ENCODE measurements at regions not wholly inside any gene's neighbourhood (a gene's known extent, or its start where the extent isn't known, plus 50 kb on each side); places are given as distances from the start of the nearest gene placed in this dataset.
A peak's percentile ranks its signal among the peaks of the same experiment; 100 is the strongest.

DNA sequence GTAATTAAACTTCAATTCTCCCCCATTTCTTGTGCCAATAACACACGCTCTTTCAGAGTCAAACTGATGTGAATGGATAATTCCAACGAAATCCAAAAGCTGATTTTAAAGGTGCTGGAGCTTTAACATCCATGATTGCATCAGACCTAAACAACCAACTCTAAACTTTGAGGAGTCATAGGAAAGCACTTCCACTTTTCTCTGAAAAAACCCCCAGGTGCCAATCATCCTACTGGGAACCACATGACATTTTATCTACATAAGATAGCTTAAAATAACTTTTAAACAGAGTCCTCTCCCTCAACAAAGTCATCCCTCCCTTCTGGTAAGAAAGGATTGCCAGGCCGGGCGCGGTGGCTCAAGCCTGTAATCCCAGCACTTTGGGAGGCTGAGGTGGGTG lies 167.7 kb upstream of the PDE10A start:
- Histone ChIP-seq H3K9me3 (ENCODE audit: control insufficient read depth, insufficient read depth, low read length) (no peaks in the 10 kb centered on the region), H2AK5ac (ENCODE audit: low read depth, low read length) (no peak overlapping the region), H3K79me1 (ENCODE audit: low read depth in 1 of 2, low read length in 2 of 2) (no peaks in the 10 kb centered on the region), H4K5ac (ENCODE audit: low read depth, low read length) (no peak overlapping the region), H3K56ac (ENCODE audit: extremely low read depth, insufficient read depth, low read length) (no peak overlapping the region), H4K8ac (ENCODE audit: low read depth in 2 of 2, low read length in 2 of 2) (no peak overlapping the region), H3K4me1 (ENCODE audit: control insufficient read depth, insufficient read depth, low read length) (no peaks in the 10 kb centered on the region; the same call in 1 of the 2 replicates), H3K4ac (ENCODE audit: low read depth, low read length) (no peak overlapping the region), H2AFZ (replicated peaks; ENCODE audit: low read length, poor library complexity) (no peak overlapping the region), H3K27ac (ENCODE audit: insufficient read depth, low read length) (no peak overlapping the region), H2BK5ac (ENCODE audit: low read depth, low read length, poor library complexity, severe bottlenecking) (no peak overlapping the region), H2BK120ac (ENCODE audit: low read depth, low read length) (no peak overlapping the region), H3K4me3 (ENCODE audit: insufficient read depth, low read depth, low read length) (no peak overlapping the region), H4K20me1 (ENCODE audit: insufficient read depth, low read length) (no peaks in the 10 kb centered on the region; the same call in 1 of the 2 replicates), H2BK15ac (ENCODE audit: low read depth, low read length) (no peak overlapping the region), H3K14ac (replicated peaks; ENCODE audit: low read depth, low read length) (no peak overlapping the region), H2AK9ac (replicated peaks; ENCODE audit: low read depth, low read length, poor library complexity) (no peak overlapping the region), H4K91ac (ENCODE audit: insufficient read depth, low read depth, low read length) (no peak overlapping the region), H3K23ac (ENCODE audit: low read depth, low read length) (no peak overlapping the region), H2BK20ac (ENCODE audit: low read depth, low read length) (no peak overlapping the region), H3K9ac (ENCODE audit: low read depth, low read length) (no peak overlapping the region), H3K18ac (ENCODE audit: low read depth, low read length) (no peak overlapping the region), H3K36me3 (ENCODE audit: control insufficient read depth, insufficient read depth, low read length) (peaks cover 2% of the 10 kb centered on the region), H3K9me1 (ENCODE audit: insufficient read depth, low read length) (no peaks in the 10 kb centered on the region), H3K4me2 (ENCODE audit: low read depth, low read length) (no peak overlapping the region), H3K27me3 (ENCODE audit: control insufficient read depth, insufficient read depth, low read length) (no peaks in the 10 kb centered on the region)
- intact Hi-C loops (cut with micrococcal nuclease) (no loop called here), dilution Hi-C loops (cut with HindIII; ENCODE audit: low sequenced_read_pairs, unreplicated experiment) (no loop called here), in situ Hi-C loops (cut with MboI; ENCODE audit: low sequenced_read_pairs) (no loop called here)
- ATAC-seq (ENCODE audit: low read depth) (no peak), DNase-seq (no peak)
- no CpG with 5 or more reads among the region's 5 CpGs for WGBS, 2 experiments (ENCODE audit: extremely low coverage in 2 of 2, insufficient read length in 1 of 2)
- TF ChIP-seq RFX5 (IDR thresholded peaks at IDR 0.05; ENCODE audit: low read depth, low read length) (no peak), CEBPB (IDR thresholded peaks at IDR 0.05; ENCODE audit: low read depth, low read length) (0 out of 2 replicates have a peak, but pooled peaks have one; percentile 7)
- BruUV-seq (replicated peaks) = no TSS peak
- CTCF ChIA-PET = no interaction called here
- POLR2A ChIA-PET (ENCODE audit: unreplicated experiment) = no interaction called here
